ENCODE measurements at regions not wholly inside any gene's neighbourhood (a gene's known extent, or its start where the extent isn't known, plus 50 kb on each side); places are given as distances from the start of the nearest gene placed in this dataset.
"Not testable (repeated sequence)": the region's sequence is repeated elsewhere in the genome, so short reads cannot be mapped to it uniquely, and the experiment has no call there.

DNA sequence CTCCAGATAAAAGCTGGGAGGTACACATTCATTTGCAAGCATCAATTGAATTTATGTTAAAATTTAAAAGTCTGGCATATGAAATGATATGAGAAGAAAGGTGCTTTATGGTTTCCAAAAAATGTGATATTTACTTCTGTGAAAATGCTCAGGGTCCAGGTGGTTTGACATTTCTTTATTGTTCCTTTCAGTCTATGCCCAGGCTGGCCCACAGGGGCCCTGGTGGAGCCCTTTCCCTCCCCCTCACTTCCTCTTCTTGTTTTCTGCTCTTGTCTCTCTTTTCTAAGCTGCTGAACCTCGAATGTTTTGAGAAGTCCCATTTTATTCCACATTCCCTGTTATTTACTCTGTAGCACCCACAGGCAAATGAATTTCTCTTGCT lies 127.8 kb downstream of the HS3ST3B1 start:
- no peak overlapping the region for H3K4me3 ChIP-seq (ENCODE audit: control insufficient read depth, low read depth, low read length)
- TF ChIP-seq, protein P1, sequence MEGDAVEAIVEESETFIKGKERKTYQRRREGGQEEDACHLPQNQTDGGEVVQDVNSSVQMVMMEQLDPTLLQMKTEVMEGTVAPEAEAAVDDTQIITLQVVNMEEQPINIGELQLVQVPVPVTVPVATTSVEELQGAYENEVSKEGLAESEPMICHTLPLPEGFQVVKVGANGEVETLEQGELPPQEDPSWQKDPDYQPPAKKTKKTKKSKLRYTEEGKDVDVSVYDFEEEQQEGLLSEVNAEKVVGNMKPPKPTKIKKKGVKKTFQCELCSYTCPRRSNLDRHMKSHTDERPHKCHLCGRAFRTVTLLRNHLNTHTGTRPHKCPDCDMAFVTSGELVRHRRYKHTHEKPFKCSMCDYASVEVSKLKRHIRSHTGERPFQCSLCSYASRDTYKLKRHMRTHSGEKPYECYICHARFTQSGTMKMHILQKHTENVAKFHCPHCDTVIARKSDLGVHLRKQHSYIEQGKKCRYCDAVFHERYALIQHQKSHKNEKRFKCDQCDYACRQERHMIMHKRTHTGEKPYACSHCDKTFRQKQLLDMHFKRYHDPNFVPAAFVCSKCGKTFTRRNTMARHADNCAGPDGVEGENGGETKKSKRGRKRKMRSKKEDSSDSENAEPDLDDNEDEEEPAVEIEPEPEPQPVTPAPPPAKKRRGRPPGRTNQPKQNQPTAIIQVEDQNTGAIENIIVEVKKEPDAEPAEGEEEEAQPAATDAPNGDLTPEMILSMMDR (IDR thresholded peaks at IDR 0.05; ENCODE audit: control insufficient read depth, insufficient read depth, low read depth, low read length, missing control alignments): no peak
- no peak for DNase-seq (ENCODE audit: low read depth)

DNA sequence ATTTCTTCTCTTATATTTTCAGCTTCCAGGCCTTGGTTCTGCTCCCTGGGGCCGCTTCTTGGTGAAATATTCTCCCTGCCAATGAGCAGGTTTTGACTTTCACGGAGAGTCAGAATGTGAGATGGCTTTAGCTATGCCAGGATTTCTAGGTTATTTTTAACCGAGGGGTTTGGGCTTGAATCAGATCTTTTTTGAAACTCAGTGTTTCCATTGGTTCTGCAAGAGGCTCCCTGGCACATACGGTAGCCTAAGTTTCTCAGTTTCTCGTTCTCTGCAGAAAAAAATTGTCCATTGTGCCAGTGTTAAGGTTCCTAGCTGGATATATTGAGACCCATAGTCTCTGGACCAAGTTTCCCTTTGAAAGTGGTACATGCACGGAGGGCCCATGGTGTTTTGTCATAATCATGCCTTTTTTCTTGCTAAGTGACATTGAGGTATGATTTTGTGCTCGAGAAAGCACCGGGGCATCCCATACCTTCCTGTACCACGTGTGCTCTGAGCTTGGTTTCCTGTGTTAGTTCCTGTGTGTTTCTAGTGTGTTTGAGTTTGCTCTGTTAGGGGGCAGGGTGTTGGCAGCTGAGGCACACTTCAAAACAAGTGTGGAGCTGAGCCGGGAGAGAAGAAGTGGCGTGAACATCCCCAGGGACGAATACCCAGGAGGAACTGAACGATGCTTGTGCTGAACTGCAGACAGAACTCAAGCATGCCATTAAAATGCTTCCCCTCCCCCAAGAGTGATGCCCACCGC lies 127.2 kb downstream of the HS3ST3B1 start:
- TF ChIP-seq, protein P1 (IDR thresholded peaks at IDR 0.05; ENCODE audit: control insufficient read depth, insufficient read depth, low read depth, low read length, missing control alignments): no peak
- H3K4me3 ChIP-seq (ENCODE audit: control insufficient read depth, low read depth, low read length): no peak overlapping the region
- no peak for DNase-seq (ENCODE audit: low read depth)

DNA sequence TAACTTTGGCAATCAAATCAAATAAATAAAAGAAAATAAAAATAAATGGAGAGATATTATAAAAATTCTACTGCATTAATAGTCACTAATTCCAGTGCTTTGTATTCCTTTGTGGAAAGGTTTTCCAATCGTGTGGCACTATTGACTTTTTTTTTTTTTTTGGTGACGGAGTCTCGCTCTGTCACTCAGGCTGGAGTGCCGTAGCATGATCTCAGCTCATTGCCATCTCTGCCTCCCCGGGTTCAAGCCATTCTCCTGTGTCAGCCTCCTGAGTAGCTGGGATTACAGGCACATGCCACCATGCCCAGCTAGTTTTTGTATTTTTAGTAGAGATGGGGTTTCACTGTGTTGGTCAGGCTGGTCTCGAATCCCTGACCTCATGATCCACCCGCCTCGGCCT lies 122.3 kb downstream of the HS3ST3B1 start:
- not testable (repeated sequence) for DNase-seq (ENCODE audit: low read depth); H3K4me3 ChIP-seq (ENCODE audit: control insufficient read depth, low read depth, low read length)

DNA sequence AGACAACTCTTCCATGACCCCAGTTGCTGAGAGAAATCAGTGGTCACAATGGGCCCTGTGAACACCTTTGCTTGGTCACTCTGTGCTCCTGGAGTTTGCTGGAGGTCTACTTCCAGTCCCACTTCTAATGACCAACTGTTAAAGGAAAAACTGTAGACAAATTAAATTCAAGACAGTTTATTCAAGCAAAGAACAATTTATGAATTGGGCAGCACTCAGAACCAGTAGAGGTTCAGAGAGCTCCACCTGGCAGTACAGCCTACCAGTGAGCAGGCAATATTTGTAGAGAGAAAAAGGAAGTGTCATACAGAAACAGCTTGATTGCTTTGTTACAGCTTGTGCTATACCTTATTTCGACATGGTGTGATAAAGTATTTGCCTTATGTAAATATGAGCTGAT lies 116.5 kb downstream of the HS3ST3B1 start:
- no peak for DNase-seq (ENCODE audit: low read depth)
- TF ChIP-seq, protein P1 (IDR thresholded peaks at IDR 0.05; ENCODE audit: control insufficient read depth, insufficient read depth, low read depth, low read length, missing control alignments): no peak
- H3K4me3 ChIP-seq (ENCODE audit: control insufficient read depth, low read depth, low read length): no peak overlapping the region

DNA sequence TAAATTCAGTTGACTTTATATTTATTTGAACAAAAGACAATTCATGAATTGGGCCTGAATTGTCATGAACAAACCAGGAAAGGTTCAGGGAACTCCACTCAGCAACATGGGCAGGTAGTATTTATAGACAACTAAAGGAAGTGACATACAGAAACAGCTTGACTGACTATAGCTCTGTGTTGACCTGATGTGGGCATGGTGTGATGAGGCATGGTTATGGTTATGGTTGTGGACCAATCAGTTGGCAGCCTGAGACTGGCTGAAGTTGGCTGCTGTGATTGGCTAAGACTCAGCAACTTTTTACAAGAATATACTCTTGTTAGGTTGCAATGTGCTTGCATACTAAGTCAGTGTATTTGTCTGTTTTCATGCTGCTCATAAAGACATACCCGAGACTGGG lies 108.4 kb downstream of the HS3ST3B1 start:
- TF ChIP-seq, protein P1 (IDR thresholded peaks at IDR 0.05; ENCODE audit: control insufficient read depth, insufficient read depth, low read depth, low read length, missing control alignments): no peak
- no peak for DNase-seq (ENCODE audit: low read depth)
- H3K4me3 ChIP-seq (ENCODE audit: control insufficient read depth, low read depth, low read length): no peak overlapping the region

DNA sequence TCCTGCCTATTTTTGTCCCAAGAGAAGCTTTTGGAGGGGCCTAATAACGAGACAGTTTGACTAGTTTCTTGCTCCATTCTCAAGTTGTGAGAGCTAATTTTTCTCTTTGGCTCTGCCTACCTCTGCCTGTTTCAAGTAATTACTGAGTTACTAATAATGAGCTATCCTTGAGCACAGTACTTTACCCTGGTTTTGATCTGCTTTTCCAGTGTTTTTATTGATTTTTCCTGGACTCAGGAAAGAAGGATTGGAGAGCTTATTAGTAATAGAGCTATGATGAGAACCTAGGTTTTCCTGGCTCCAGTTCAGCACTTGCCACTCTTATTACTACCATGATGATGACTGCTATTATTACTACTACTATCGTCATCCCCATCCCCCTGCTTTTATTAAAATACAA lies 106.7 kb downstream of the HS3ST3B1 start:
- no peak for DNase-seq (ENCODE audit: low read depth)
- TF ChIP-seq, protein P1 (IDR thresholded peaks at IDR 0.05; ENCODE audit: control insufficient read depth, insufficient read depth, low read depth, low read length, missing control alignments): no peak
- H3K4me3 ChIP-seq (ENCODE audit: control insufficient read depth, low read depth, low read length): no peak overlapping the region

DNA sequence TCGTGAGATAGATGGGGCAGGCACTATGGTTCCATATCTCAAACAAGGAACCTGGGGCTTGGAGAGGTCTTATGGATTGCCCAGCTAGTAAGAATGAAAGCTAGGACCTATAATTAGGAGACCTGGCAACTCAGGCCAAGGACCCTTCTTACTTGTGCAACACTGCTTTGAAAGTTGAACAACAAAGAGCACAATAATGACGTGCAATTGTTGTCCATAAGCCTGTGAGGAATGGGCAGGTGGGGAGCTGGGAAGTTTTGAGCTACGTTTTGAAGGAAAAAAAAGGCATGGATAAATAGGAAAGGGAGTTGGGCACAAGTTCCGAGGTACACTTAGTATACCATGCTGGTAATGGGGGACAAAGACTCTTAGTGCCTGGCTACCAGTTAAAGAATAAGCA lies 104.3 kb downstream of the HS3ST3B1 start:
- no peak for DNase-seq (ENCODE audit: low read depth)
- H3K4me3 ChIP-seq (ENCODE audit: control insufficient read depth, low read depth, low read length): no peak overlapping the region
- TF ChIP-seq, protein P1 (IDR thresholded peaks at IDR 0.05; ENCODE audit: control insufficient read depth, insufficient read depth, low read depth, low read length, missing control alignments): no peak
